PC-9 (cell line): ENCODE measurements at regions not wholly inside any gene's neighbourhood (a gene's known extent, or its start where the extent isn't known, plus 50 kb on each side); places are given as distances from the start of the nearest gene placed in this dataset.

Source experiments
- BruUV-seq: library from RNA; stranded (reverse); fragments of 400-500 nt; replicated peaks from 2 replicates; lab custom pipeline; 2021; lab: Mats Ljungman, UMichigan
- CTCF ChIA-PET: fragments of 300-600 bp; sonication (Branson Sonifier 250); formaldehyde crosslinking; loops from one replicate; lab custom pipeline; 2022; ENCODE audit warnings: antibody characterized with exemption; lab: Charles Lee
- POLR2A ChIA-PET: fragments of 300-600 bp; sonication (Branson Sonifier 250); formaldehyde crosslinking; loops from one replicate; lab custom pipeline; 2022; ENCODE audit warnings: antibody characterized with exemption; ENCODE audit not compliant: unreplicated experiment; lab: Charles Lee
- DNase-seq, 2 experiments: peaks; one replicate each; pipeline versions ENCODE4 v3.0.0 to v3.0.0-alpha.2; 2015 to 2022; ENCODE audit warnings: mixed read lengths in 1 of 2
- H2AFZ ChIP-seq: fragments of 200-600 bp; sonication (generic); 2 replicates; pipeline ENCODE4 v1.8.1; 2017; ENCODE audit warnings: antibody characterized with exemption
- H3F3A ChIP-seq: fragments of 200-600 bp; sonication (generic); 2 replicates; pipeline ENCODE4 v1.8.1; 2017; ENCODE audit warnings: antibody characterized with exemption, mild to moderate bottlenecking, low read depth; ENCODE audit not compliant: insufficient read depth
- H3K27ac ChIP-seq: fragments of 200-600 bp; sonication (generic); 2 replicates; pipeline ENCODE4 v1.6.1; 2016; ENCODE audit warnings: mixed run types
- H3K27me3 ChIP-seq: fragments of 200-600 bp; sonication (generic); 2 replicates; pipeline ENCODE4 v1.6.1; 2016; ENCODE audit warnings: low read depth, mixed run types; ENCODE audit not compliant: insufficient read depth
- H3K36me3 ChIP-seq: fragments of 200-600 bp; sonication (generic); 2 replicates; pipeline ENCODE4 v1.6.1; 2016; ENCODE audit warnings: low read depth, mixed run types
- H3K4me1 ChIP-seq: fragments of 200-600 bp; sonication (generic); replicated peaks from 2 replicates; pipeline ENCODE4 v1.6.1; 2016; ENCODE audit warnings: mixed run types; ENCODE audit not compliant: insufficient read depth
- H3K4me2 ChIP-seq: fragments of 200-600 bp; sonication (generic); 2 replicates; pipeline ENCODE4 v1.6.1; 2017; ENCODE audit warnings: mixed run types
- H3K4me3 ChIP-seq: fragments of 200-600 bp; sonication (generic); 2 replicates; pipeline ENCODE4 v1.6.1; 2016; ENCODE audit warnings: mixed run types
- H3K79me2 ChIP-seq: fragments of 200-600 bp; sonication (generic); 2 replicates; pipeline ENCODE4 v1.6.1; 2017; ENCODE audit warnings: low read depth, mixed run types
- H3K9me2 ChIP-seq: fragments of 200-600 bp; sonication (generic); 2 replicates; pipeline ENCODE4 v1.8.1; 2017; ENCODE audit warnings: mild to moderate bottlenecking; ENCODE audit not compliant: insufficient read depth
- H3K9me3 ChIP-seq: fragments of 200-600 bp; sonication (generic); 2 replicates; pipeline ENCODE4 v1.8.1; 2016; ENCODE audit warnings: low read depth; ENCODE audit not compliant: insufficient read depth
- H4K20me1 ChIP-seq: fragments of 200-600 bp; sonication (generic); 2 replicates; pipeline ENCODE4 v1.8.1; 2017; ENCODE audit not compliant: insufficient read depth
- EZH2 ChIP-seq: fragments of 200-600 bp; sonication (generic); IDR thresholded peaks from 2 replicates; pipeline ENCODE4 v1.8.0; 2017; ENCODE audit warnings: antibody characterized with exemption, low read depth
- intact Hi-C: fragments of 100-400 bp; cut with micrococcal nuclease; formaldehyde crosslinking; loops from one replicate; pipeline ENCODE4 v1.10.0; 2022; ENCODE audit not compliant: unreplicated experiment
- TF ChIP-seq, protein P1 (sequence below): fragments of 200-600 bp; sonication (generic); conservative IDR thresholded peaks from 2 replicates; pipeline ENCODE4 v1.6.1; 2017; ENCODE audit warnings: mixed run types, antibody characterized with exemption, mild to moderate bottlenecking, moderate library complexity

GRCh38 chr13:109880371-109881346 lies 94.3 kb upstream of the IRS2 start:
- Histone ChIP-seq H3K9me3 (no peaks in the 10 kb centered on the region; the same call in 1 of the 2 replicates), H3K9me2 (no peaks in the 10 kb centered on the region), H3K27me3 (no peaks in the 10 kb centered on the region), H3K79me2 (no peaks in the 10 kb centered on the region), H3F3A (peaks cover 17% of the 10 kb centered on the region), H3K4me3 (no peak overlapping the region), H3K4me2 (no peak overlapping the region), H2AFZ (no peak overlapping the region), H3K27ac (no peak overlapping the region), H3K36me3 (no peaks in the 10 kb centered on the region), H3K4me1 (peaks cover 18% of the 10 kb centered on the region), H4K20me1 (no peaks in the 10 kb centered on the region)
- intact Hi-C loops: no loop called here
- CTCF ChIA-PET: no interaction called here
- TF ChIP-seq, protein P1, sequence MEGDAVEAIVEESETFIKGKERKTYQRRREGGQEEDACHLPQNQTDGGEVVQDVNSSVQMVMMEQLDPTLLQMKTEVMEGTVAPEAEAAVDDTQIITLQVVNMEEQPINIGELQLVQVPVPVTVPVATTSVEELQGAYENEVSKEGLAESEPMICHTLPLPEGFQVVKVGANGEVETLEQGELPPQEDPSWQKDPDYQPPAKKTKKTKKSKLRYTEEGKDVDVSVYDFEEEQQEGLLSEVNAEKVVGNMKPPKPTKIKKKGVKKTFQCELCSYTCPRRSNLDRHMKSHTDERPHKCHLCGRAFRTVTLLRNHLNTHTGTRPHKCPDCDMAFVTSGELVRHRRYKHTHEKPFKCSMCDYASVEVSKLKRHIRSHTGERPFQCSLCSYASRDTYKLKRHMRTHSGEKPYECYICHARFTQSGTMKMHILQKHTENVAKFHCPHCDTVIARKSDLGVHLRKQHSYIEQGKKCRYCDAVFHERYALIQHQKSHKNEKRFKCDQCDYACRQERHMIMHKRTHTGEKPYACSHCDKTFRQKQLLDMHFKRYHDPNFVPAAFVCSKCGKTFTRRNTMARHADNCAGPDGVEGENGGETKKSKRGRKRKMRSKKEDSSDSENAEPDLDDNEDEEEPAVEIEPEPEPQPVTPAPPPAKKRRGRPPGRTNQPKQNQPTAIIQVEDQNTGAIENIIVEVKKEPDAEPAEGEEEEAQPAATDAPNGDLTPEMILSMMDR: no peak
- no peak for TF ChIP-seq EZH2
- no TSS peak for BruUV-seq
- POLR2A ChIA-PET: no interaction called here
- DNase-seq: no peak

DNA sequence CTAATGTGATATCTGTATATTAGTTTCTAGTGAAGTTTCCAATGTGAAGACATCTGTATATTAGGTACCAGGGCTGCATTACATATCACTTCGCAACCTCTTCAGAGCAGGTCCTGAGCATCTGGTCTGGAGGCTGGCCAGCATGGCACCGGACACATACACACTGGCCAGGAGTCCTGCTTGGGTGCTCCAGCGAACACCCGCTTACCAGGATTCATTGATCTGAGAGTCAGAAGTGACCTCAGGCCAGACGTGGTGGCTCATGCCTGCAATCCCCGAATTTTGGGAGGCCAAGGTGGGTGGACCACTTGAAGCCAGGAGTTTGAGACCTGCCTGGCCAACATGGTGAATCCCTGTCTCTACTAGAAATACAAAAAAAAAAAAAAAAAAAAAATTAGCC lies 93.0 kb upstream of the IRS2 start:
- Histone ChIP-seq H3K4me3 (no peak overlapping the region), H4K20me1 (no peaks in the 10 kb centered on the region), H3K79me2 (no peaks in the 10 kb centered on the region), H3K27me3 (no peaks in the 10 kb centered on the region), H3F3A (peaks cover 30% of the 10 kb centered on the region), H3K4me2 (no peak overlapping the region), H3K9me3 (no peaks in the 10 kb centered on the region; the same call in 1 of the 2 replicates), H3K36me3 (no peaks in the 10 kb centered on the region), H3K27ac (no peak overlapping the region), H2AFZ (no peak overlapping the region), H3K9me2 (no peaks in the 10 kb centered on the region), H3K4me1 (peaks cover 31% of the 10 kb centered on the region)
- DNase-seq: no peak
- BruUV-seq: no TSS peak
- TF ChIP-seq, protein P1: no peak
- TF ChIP-seq EZH2: no peak
- ChIA-PET CTCF (interaction anchor here (0.6 kb wide), 1 partner anchor 480 kb away, joined by 11 read pairs; no protein-coding TSS in a partner anchor), POLR2A (no interaction called here)
- intact Hi-C loops: no loop called here

DNA sequence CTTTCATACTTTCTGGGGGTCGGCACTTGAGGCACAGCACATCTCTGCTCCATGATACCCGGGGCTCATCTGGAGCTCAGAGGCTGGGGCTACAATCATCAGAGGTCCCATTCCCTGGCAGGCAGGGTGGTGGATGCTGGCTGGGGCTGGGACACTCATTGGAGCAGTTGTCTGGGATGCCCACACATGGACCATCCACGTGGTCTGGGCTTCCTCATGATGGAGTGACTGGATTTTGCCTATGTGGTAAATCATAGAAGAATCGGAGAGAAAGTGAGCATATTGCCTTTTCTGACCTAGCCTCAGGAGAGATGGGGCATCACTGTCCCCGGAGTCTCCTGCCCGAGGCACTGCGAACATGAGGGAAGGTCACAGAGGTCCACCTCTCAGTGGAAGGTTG lies 91.4 kb upstream of the IRS2 start:
- Histone ChIP-seq H3K9me2 (no peaks in the 10 kb centered on the region), H2AFZ (no peak overlapping the region), H4K20me1 (no peaks in the 10 kb centered on the region), H3K27ac (no peak overlapping the region), H3K9me3 (no peaks in the 10 kb centered on the region; the same call in 1 of the 2 replicates), H3K36me3 (no peaks in the 10 kb centered on the region), H3K4me2 (no peak overlapping the region), H3K4me1 (peaks cover 46% of the 10 kb centered on the region), H3F3A (peaks cover 41% of the 10 kb centered on the region), H3K27me3 (no peaks in the 10 kb centered on the region), H3K4me3 (no peak overlapping the region), H3K79me2 (no peaks in the 10 kb centered on the region)
- intact Hi-C loops: no loop called here
- no peak for DNase-seq
- ChIA-PET CTCF (no interaction called here), POLR2A (no interaction called here)
- BruUV-seq: no TSS peak
- no peak for TF ChIP-seq EZH2
- TF ChIP-seq, protein P1: no peak
